GM19452 (cell line): ENCODE measurements at regions not wholly inside any gene's neighbourhood (a gene's known extent, or its start where the extent isn't known, plus 50 kb on each side); places are given as distances from the start of the nearest gene placed in this dataset.
"Not testable (repeated sequence)": the region's sequence is repeated elsewhere in the genome, so short reads cannot be mapped to it uniquely, and the experiment has no call there.

Experiments
- ATAC-seq: cut with Tn5 transposase; IDR thresholded peaks from one replicate; pipeline ENCODE4 v1.9.1; 2021; ENCODE audit not compliant: unreplicated experiment

DNA sequence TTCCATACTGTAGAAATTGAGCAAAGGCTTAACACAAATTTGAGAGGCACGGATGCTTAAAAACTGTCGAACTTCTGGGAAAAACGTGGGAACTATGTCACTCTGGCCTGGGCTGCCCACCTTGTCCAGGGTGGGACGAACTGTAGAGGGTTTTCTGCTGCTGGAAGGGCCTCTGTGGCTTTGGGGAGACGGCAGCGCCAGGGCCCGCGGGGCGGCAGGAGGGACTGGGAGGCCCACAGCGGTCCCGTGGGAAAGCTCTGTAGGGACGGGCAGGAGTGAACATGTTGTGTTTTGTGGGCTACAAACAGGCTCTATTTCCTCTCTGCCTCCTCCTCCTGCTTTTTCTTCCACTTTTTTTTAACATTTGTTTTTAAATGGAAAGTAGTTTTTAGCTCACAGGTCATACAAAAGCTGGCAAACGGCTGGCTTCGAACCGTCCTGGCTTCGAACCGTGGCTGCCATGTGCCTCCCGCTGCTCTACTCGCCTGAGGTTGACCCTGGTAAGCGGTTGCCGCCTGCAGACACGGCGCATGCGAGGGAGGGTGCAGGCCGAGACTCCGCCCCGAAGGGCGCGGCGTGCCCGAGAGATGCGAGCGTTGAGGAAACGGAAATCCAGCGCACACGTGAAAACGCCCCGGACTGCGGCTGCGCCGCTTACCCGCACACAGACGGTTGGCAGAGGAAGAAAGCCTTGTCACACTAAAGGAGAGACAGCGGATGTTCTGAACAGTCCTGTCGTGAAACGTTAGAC is 382.3 kb upstream of the ZFP42 start:
- ATAC-seq = no peak

DNA sequence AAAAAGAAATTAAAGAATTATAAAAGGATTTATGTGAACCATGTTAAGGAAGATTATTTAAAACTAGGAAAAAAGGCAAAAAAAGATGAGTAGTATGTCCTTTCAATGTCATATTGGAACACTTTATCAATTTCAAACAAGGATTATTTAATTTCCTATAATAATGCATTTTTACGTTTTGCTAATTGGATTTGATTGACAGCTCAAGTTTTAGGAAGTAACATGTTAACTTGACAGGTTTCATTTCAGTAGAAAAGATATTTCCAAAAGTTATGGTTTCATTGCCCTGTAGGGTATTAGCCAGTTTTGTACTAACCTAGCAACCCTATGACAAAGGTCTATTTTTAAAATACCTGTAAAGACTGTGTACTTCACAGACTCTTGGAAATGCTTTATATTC is 379.6 kb upstream of the ZFP42 start:
- no peak for ATAC-seq

DNA sequence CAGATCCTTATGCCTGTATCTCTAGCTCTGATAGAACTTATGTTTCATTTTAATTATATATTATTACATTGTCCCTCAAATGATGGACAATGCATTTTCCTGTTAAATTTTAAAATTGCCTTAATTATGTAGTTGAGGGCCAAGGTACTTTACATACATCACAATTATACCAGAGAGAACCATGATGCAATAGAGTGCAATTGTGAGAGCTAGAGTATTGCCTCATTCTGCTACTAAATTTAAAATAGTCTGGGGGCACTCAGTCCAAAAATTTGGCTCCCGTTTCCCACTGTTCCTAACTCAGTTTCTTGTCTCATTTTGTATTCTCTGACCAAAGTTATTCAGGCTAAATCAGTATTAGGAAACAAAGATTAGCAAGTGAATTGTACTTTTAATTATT is 378.5 kb upstream of the ZFP42 start:
- ATAC-seq = no peak

DNA sequence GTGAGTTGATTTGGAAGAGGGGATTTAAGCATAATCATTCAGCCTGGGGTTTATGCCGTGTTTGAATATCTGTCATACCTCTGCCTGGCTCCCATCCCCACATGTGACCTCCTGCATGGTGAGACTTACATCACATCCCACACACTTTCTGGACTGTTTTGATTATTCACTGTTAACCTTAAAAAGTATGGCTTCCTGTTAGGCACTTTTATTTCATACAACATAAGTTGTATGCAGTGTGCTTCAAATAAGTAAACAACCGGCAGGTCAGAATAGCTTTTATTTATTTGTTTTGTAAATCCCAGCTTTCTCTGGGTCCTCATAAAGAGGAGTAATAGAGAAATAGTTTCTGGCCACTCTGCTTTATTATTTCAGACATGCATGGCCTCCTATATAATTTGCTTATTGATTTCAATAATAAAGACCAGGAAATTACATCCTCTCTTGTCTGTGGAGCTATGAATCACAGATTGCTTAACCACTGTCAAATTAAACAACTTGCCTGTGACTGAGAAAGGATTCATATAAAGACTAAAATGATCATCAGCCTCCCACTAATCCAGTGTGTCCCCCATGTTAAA is 376.8 kb upstream of the ZFP42 start:
- no peak for ATAC-seq

DNA sequence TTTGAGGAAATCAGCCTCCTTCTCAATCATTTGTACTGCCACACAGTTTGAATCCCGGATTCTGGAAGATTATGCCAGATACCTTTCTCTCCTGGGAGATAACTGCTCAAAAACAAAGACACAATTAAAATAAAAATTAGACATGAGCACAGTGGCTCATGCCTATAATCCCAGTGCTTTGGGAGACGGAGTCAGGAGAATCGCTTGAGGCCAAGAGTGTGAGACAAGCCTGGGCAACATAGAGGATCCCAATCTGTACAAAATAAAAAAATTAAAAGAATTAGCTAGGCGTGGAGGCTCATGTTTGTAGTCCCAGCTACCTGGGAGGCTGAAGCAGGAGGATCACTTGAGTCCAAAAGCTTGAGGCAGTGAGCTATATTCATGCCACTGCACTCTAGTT is 376.3 kb upstream of the ZFP42 start:
- no peak for ATAC-seq

DNA sequence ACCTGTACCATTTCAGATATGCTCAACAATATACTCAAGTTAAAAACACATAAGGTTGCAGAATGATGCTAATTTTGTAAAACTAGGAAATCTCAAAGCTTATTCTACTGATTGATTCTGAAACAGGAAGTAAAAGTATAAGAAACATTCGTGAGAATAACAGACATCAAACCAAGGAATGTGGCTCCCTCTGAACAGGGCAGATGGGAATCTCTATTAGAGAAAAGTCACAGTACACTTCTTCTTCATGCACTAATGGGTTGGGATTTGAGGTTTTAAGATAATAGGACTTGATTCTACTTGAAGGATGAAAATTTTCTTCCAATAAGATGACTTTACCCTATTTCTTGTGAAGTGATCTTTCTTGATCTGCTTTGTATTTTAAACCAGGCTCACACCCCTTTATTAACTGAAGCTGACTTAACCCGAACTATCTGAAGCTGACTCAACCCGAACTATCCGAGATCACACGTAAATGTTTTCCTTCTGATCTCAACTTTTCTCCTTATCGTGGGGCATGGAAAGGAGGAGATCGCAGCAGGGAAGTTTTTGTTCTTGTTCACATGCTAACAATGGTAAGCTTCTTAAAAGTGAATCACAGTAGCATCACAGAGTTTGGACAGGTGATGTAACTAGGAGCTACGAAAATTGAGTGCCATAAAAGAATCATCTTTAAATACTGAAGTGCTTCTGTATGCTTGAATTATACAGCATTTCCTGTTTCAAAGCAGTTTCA is 363.1 kb upstream of the ZFP42 start:
- ATAC-seq = no peak

DNA sequence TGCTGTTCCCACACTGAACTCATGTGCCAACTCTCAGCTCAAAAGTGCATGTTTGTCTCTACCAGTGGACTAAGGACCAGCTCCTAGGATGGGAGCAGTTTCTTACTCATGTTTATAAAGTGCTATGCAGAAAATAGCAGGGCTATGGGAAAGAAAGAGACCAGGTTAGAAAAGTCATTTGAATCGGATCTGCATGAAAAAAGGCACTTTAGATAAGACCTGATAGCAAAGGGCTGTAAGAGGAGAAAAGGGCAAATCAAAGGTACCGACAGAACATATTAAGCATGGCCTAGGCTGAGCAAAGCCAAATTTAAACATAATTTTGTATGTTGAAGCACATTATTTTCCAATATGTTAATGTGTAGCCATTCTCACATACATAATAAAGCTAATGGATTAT is 362.3 kb upstream of the ZFP42 start:
- no peak for ATAC-seq

DNA sequence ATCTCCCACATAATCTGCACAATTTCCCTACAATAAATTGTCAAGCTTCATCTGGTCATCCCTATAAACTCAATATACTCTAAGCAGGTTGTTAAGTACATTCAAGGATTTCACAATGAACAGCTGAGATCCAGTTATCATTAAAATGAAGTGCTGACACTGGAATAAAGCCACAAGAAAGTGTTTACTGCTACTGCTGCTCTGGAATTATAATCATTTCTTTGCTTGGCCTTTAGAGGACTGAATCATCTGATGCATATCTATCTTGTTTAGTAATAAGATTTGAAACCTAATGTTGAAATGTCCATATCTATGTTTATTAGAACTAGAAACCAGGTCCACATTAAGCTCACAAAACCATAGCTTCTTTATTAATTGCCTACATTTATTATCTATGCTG is 338.6 kb upstream of the ZFP42 start:
- ATAC-seq = no peak

DNA sequence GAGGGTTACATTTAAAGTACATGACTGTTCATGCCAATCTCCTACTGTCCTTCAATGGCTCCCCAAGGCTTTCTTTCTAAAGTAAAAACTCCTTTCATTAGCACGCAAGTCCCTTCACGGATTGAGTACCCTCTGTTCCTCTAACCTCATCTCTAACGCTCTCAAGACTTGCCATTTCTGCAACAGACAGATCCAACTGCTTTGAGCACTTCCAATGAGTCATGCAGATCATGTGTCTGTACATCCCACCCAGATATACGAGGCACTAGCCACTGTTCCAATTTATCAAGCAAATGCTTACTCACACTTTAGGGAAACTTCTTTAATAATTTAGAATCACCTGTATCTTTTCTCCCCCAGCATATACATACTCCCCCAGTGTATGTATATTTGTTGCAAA is 332.5 kb upstream of the ZFP42 start:
- ATAC-seq = no peak

DNA sequence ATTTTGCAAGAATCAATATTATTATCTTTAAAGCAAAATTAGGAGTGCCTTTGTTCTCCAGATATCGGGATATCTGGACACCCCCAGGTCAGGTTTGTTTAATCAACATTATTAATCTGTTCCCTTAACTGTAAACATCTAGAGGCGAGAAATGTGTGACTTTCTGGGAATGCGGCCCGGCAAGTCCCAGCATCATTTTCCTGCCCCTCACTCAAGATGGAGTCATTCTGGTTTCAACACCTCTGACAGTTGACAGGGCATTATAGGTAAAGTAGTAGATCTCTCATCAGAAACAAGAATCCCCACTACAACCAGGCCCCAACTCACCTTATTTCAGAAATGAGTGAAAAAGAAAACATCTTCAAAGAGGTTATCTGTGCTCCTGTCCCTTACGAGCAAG is 331.6 kb upstream of the ZFP42 start:
- ATAC-seq = no peak

DNA sequence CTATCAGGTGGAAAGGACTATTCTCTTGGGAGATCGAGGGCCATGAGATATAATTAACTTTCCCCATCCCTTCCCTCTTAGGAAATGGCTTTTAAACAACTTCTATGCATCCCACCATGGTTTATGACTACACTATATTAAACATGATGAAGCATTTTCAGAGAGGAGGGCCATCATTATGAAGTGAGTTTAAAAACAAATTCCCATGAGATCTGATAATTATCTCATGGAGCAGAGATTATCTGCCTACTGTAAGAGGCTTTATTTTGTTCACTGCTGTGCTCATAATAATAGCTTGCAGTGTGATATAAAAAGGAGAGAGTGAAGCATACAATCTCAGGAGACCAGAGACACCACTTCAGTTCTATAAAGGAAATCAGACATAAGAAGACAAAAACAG is 330.5 kb upstream of the ZFP42 start:
- no peak for ATAC-seq

DNA sequence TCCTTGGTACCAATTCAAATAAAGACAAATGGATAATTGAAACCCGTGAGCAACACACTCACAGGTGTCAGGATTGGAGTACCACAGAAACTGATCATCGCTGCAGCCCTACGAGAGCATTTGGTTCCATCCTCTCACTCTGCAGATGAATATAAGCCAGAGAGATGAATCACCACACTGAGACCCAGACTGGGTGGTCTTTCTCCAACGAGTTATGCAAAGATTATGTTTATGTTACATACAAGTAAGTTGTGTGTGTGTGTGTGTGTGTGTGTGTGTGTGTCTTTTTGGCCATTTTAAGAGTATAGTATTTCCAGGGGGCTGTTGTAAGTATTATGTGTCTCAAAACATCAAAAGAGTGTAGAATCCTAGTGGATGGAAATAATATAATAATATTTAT is 329.5 kb upstream of the ZFP42 start:
- ATAC-seq = no peak

DNA sequence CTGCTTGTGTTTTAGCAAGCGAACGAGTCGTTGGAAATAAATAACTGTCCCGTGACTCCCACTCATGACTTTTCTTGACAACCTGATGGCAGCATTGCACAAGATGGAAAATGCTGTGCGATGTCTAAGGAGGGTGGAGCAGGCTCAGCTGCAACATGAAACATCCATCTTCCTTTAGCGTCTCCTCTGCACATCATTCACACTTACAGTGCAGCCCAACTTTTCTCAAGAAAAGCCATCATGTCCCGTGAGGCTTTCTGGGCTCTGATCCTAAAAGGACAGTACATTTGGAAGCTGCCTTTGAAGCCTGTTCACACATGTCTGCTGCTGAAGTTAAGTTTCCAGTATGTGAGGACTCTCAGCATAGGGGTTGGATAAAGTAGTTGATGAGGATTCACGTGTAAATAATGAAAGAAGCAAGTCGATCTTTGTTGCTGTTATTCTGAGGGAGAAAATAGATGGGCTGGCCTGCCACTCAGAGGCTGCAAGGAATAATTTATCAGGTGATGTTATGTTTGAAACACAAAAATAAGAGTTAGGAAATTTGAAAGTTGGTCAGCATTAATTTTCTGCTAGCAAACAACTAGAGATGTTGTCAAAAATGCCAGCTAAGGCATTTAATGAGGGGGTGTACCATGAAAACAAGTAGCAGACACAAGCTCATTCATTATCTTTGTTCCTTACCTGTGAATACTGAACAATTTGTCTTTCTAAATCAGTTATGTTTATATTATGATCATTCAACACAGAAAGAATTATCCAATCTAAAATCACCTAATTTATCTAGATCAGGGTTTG is 328.7 kb upstream of the ZFP42 start:
- ATAC-seq = no peak

DNA sequence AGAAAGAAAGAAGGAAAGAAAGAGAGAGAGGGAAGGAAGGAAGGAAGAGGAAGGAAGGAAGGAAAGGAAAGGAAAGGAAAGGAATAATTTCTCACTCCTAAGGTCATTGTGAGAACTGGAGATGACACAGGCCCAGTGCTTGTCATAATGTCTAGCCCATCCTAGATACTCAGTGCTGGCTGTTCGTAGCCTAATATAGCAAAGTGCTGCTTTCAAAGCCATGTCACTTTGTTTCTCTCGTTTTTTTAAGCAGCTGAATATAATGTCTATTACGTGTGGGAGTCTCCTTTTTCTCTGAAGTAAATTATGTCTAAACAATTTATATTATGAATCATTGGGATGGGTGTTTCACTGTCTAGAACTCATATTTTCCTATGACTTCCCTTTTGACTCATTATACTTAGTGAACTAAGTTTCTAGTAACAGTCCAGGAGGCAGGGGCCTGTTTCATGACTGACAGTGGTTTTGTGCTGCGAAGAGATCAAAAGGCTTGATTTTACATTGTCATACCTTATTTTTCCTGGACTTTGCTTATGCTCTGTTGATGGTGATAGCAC is 327.0 kb upstream of the ZFP42 start:
- no peak for ATAC-seq

DNA sequence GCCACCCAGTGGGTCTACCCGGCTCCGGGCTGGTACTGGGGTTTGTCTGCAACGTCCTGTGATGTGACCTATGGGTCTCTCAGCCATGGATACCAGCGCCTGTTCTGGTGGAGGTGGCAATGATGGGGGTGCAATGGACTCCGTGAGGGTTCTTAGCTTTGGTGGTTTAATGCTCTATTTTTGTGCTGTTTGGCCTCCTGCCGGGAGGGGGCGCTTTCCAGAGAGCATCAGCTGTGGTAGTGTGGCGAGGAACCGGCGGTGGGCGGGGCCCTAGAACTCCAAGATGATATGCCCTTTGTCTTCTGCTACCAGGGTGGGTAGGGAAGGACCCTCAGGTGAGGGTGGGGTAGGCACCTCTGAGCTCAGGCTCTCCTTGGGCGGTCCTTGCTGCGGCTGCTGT is 324.1 kb upstream of the ZFP42 start:
- not testable (repeated sequence) for ATAC-seq

DNA sequence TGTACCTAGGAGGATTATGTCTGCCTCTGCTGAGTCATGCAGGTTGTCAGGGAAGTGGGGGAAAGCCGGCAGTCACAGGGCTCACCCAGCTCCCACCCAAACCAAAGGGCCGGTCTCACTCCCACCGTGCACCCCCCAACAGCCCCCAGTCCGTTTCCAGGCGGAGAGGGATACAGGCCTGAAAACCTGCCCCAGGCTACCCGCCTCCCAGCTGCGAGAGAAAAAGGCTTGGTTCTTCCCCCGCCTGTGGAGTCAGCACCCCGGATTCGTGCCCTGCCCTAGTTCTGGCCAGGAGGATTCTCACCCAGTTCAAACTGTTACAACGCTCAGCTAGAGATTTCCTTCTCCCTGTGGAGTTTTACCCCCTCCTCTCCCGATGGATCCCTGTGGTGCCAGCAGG is 323.6 kb upstream of the ZFP42 start:
- not testable (repeated sequence) for ATAC-seq

DNA sequence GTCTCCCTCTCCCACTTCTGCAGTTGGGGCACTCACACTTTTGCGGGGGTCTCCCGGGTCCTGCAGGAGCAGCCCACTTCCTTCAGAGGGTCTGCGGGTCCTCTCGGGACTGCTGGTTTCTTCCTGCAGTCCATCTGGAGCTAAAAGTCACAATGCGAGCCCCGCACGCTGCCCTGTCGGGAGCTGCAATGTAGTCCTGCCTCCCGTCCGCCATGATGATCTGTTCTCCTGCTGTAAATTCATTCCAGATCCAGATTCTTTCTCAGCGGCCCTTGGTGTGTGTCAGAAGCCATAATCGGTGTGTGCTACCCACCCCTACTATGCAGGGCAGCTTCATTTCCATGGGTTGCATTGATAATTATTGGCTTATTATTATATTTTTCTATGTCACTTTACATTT is 323.0 kb upstream of the ZFP42 start:
- ATAC-seq = not testable (repeated sequence)

DNA sequence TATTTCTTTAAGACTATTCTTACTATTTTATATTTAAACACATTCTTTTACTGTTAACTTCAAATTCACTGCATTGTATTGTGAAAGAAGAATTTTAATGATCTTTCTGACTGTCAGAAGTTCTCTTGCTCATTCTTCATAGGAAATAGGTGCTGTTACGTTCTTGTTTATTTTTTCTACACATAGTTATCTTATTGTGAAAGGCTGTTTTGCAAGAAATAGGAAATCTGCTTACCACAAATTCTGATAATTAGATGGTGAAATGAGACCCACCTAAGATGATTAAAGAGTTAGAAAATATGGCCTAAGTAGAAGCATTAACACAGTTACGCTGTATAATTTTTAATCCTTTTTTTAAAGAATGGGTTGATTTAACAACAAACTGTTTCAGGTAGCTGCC is 316.1 kb upstream of the ZFP42 start:
- ATAC-seq = no peak

DNA sequence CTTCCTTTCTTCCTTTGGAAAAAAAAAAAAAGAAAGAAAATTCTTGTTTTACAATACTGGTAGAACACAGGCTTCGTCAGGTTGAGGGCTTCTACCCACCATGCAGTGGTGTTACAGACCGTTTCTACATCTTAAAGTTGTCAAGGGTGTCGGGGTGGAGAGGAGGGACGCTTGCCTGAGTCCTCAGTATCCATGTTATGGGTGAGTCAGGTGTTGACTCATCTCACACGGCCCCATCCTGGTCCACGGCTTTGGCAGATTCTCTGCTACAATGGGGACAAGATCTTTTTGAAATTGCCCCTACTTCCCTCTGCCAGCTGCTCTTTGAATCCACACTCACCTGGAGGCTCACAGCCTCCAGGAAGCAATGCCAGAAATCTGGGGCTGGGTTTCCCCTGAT is 310.3 kb upstream of the ZFP42 start:
- no peak for ATAC-seq

DNA sequence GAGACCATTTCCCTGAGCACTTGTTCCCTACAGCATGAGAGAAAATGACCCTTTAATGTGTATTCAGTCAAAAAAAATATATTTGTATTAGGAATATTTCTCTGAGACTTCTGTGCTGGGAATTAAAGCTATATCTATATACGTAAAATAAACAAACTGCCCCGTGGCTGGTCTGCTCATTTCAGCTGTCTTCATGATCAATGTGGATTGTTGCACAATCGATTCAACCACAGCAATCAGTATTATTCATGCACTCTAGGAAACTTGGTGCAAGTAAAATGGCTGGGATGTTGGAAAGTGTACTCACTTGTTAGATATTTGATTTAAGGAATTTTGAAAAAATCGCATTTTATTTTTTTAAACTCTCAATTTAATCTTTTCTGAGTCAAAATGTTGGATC is 307.9 kb upstream of the ZFP42 start:
- ATAC-seq = no peak

DNA sequence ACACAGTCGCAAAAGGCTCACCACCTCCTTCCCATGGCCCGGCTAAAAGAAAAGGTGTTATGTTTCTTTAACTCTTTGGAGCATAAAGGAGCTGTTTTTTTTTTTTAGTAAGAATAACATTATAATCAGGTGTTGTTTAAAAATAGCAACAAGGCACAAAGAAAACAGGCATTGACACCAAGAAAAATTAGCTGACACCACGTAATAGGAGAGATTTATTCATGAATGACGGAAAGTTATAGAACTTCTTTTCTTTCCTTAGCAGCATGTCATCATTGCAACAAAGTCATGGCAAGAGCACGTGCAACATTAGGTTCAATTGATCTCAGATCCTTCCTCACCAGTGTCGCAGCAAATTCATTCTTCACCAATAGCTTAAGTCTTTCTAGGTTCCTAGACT is 302.9 kb upstream of the ZFP42 start:
- ATAC-seq = no peak
